ENCODE measurements at regions not wholly inside any gene's neighbourhood (a gene's known extent, or its start where the extent isn't known, plus 50 kb on each side); places are given as distances from the start of the nearest gene placed in this dataset.

DNA sequence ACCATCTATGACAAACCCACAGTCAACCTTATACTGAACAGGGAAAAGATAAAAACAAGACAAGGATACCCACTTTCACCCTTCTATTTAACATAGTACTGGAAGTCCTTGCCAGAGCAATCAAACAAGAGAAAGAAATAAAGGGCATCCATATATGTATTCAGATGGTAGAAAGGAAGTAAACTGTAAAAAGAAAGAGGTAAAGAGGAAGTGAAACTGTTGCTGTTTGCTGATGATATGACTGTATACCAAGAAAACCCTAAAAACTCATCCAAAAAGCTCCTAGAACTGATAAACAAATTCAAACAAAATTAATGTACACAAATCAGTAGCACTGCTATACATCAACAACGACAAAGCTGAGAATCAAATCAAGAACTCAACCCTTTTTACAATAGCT, 538.7 kb upstream of the PABPC4L start:
- TF ChIP-seq TCF12 (IDR thresholded peaks at IDR 0.05; ENCODE audit: low read depth): no peak
- TF ChIP-seq, protein P1, sequence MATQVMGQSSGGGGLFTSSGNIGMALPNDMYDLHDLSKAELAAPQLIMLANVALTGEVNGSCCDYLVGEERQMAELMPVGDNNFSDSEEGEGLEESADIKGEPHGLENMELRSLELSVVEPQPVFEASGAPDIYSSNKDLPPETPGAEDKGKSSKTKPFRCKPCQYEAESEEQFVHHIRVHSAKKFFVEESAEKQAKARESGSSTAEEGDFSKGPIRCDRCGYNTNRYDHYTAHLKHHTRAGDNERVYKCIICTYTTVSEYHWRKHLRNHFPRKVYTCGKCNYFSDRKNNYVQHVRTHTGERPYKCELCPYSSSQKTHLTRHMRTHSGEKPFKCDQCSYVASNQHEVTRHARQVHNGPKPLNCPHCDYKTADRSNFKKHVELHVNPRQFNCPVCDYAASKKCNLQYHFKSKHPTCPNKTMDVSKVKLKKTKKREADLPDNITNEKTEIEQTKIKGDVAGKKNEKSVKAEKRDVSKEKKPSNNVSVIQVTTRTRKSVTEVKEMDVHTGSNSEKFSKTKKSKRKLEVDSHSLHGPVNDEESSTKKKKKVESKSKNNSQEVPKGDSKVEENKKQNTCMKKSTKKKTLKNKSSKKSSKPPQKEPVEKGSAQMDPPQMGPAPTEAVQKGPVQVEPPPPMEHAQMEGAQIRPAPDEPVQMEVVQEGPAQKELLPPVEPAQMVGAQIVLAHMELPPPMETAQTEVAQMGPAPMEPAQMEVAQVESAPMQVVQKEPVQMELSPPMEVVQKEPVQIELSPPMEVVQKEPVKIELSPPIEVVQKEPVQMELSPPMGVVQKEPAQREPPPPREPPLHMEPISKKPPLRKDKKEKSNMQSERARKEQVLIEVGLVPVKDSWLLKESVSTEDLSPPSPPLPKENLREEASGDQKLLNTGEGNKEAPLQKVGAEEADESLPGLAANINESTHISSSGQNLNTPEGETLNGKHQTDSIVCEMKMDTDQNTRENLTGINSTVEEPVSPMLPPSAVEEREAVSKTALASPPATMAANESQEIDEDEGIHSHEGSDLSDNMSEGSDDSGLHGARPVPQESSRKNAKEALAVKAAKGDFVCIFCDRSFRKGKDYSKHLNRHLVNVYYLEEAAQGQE (IDR thresholded peaks at IDR 0.05; ENCODE audit: low read depth): no peak

DNA sequence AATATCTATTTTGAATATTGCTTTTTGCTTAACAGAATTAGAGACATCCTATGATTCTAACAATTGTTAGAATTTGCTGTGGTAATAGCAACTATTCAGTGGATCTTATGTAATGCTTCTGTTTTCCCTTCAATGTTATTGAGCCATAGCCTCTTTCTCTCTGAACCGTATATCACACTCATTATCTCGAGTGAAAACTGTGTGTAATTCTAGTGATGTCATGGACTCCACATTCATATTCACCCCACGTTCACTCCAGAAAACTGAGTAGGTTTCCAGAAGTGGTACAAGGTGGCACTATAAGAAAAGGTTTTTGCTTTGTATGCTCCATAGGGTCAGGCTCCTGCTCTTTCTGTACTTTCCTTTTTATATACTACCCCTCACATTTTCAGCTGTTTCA, 534.3 kb upstream of the PABPC4L start:
- TF ChIP-seq FOXM1 (IDR thresholded peaks at IDR 0.05; ENCODE audit: borderline replicate concordance, low read depth) (no peak), CREB1 (IDR thresholded peaks at IDR 0.05; ENCODE audit: low read depth) (no peak), TEAD4 (IDR thresholded peaks at IDR 0.05) (no peak), RAD21 (IDR thresholded peaks at IDR 0.05; ENCODE audit: low read depth) (no peak), TAF1 (IDR thresholded peaks at IDR 0.05; ENCODE audit: low read depth) (no peak), YY1 (IDR thresholded peaks at IDR 0.05; ENCODE audit: low read depth) (no peak)

DNA sequence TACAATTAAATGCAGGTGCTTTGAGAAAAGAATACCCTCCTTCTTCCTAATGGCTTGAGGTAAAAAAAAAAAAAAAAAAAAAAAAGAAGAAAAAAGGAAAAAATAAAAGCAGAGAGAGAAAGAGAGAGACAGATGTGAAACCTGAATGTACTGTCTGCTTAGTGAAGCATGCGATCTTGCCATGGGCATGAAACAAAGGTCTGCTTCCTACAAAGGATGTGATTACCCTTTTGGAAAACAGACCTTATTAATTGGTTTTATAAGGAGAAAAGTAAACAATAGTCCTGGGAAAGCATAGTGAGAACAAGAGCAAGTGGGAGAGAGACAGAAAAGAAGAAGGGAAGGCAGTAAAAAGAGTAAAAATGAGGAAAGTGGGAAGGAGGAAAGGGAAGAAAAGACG, 526.1 kb upstream of the PABPC4L start:
- TF ChIP-seq YY1 (IDR thresholded peaks at IDR 0.05; ENCODE audit: low read depth) (no peak), TEAD4 (IDR thresholded peaks at IDR 0.05) (no peak), TAF1 (IDR thresholded peaks at IDR 0.05; ENCODE audit: low read depth) (no peak), TCF12 (IDR thresholded peaks at IDR 0.05; ENCODE audit: low read depth) (no peak), EGR1 (IDR thresholded peaks at IDR 0.05) (no peak), RAD21 (IDR thresholded peaks at IDR 0.05; ENCODE audit: low read depth) (no peak), ZBTB7A (IDR thresholded peaks at IDR 0.05; ENCODE audit: low read depth) (no peak), NFIC (IDR thresholded peaks at IDR 0.05) (no peak), EP300 (IDR thresholded peaks at IDR 0.05; ENCODE audit: borderline replicate concordance) (no peak), CEBPB (IDR thresholded peaks at IDR 0.05) (no peak), CREB1 (IDR thresholded peaks at IDR 0.05; ENCODE audit: low read depth) (no peak), FOXM1 (IDR thresholded peaks at IDR 0.05; ENCODE audit: borderline replicate concordance, low read depth) (no peak)
- TF ChIP-seq, protein P2, sequence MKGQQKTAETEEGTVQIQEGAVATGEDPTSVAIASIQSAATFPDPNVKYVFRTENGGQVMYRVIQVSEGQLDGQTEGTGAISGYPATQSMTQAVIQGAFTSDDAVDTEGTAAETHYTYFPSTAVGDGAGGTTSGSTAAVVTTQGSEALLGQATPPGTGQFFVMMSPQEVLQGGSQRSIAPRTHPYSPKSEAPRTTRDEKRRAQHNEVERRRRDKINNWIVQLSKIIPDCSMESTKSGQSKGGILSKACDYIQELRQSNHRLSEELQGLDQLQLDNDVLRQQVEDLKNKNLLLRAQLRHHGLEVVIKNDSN (IDR thresholded peaks at IDR 0.05): no peak
- TF ChIP-seq, protein P3, sequence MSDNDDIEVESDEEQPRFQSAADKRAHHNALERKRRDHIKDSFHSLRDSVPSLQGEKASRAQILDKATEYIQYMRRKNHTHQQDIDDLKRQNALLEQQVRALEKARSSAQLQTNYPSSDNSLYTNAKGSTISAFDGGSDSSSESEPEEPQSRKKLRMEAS (IDR thresholded peaks at IDR 0.05): no peak
- TF ChIP-seq, protein P1 (IDR thresholded peaks at IDR 0.05; ENCODE audit: low read depth): no peak

DNA sequence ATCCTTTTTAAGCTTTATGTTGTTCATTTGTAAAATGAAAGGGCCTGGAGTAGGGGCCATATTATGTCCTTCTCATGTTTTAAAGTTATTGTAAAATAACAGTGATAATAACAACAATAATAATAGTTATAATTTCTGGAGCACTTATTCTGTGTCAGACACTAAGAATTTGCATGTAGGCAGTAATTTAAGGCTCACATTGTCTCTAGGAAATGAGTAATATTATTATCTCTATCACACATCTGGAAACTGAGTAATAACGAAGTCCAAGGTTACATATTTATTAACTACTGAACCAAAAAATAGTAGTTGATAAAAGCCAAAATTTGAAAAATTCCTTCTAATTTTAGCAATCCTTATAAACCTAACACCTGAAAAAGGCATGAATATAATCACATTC, 520.7 kb upstream of the PABPC4L start:
- TF ChIP-seq EP300 (IDR thresholded peaks at IDR 0.05; ENCODE audit: borderline replicate concordance) (no peak), RAD21 (IDR thresholded peaks at IDR 0.05; ENCODE audit: low read depth) (no peak), TEAD4 (IDR thresholded peaks at IDR 0.05) (no peak), FOXM1 (IDR thresholded peaks at IDR 0.05; ENCODE audit: borderline replicate concordance, low read depth) (no peak), YY1 (IDR thresholded peaks at IDR 0.05; ENCODE audit: low read depth) (no peak), TAF1 (IDR thresholded peaks at IDR 0.05; ENCODE audit: low read depth) (no peak), EGR1 (IDR thresholded peaks at IDR 0.05) (no peak), NFIC (IDR thresholded peaks at IDR 0.05) (no peak), CEBPB (IDR thresholded peaks at IDR 0.05) (no peak), TCF12 (IDR thresholded peaks at IDR 0.05; ENCODE audit: low read depth) (no peak), CREB1 (IDR thresholded peaks at IDR 0.05; ENCODE audit: low read depth) (no peak)
- TF ChIP-seq, protein P3 (IDR thresholded peaks at IDR 0.05): no peak
- TF ChIP-seq, protein P2 (IDR thresholded peaks at IDR 0.05): no peak

DNA sequence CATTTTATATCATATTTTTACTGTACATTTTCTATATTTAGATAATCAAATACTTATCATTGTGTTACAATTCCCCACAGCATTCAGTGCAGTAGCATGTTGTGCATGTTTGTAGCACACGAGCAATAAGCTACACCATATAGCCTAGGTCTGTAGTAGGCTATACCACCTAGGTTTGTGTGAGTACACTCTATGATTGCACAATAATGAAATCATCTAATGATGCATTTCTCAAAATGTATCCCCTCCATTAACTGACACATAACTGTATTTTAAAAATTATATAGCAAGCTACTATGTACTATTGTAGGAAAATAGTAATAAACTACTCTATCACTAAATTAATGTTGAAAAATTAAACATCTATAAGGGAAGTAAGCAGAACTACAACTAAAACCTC, 518.4 kb upstream of the PABPC4L start:
- TF ChIP-seq, protein P1 (IDR thresholded peaks at IDR 0.05; ENCODE audit: low read depth): no peak
- TF ChIP-seq EGR1 (IDR thresholded peaks at IDR 0.05) (no peak), FOXM1 (IDR thresholded peaks at IDR 0.05; ENCODE audit: borderline replicate concordance, low read depth) (no peak), TCF12 (IDR thresholded peaks at IDR 0.05; ENCODE audit: low read depth) (no peak), YY1 (IDR thresholded peaks at IDR 0.05; ENCODE audit: low read depth) (no peak), TEAD4 (IDR thresholded peaks at IDR 0.05) (no peak), CREB1 (IDR thresholded peaks at IDR 0.05; ENCODE audit: low read depth) (no peak), RAD21 (IDR thresholded peaks at IDR 0.05; ENCODE audit: low read depth) (no peak), EP300 (IDR thresholded peaks at IDR 0.05; ENCODE audit: borderline replicate concordance) (no peak)
- TF ChIP-seq, protein P2 (IDR thresholded peaks at IDR 0.05): no peak
- TF ChIP-seq, protein P3 (IDR thresholded peaks at IDR 0.05): no peak
